Keratinocyte (primary cell): ENCODE measurements at regions not wholly inside any gene's neighbourhood (a gene's known extent, or its start where the extent isn't known, plus 50 kb on each side); places are given as distances from the start of the nearest gene placed in this dataset.

Experiments
- DNase-seq: peaks from one replicate; pipeline ENCODE4 v3.0.0-alpha.2; 2011; ENCODE audit warnings: low read depth, missing footprints, low spot score
- FAIRE-seq: peaks from 2 replicates; lab custom pipeline; 2011; peaks lifted over from hg19 to GRCh38; lab: Jason Lieb, UNC
- H2AFZ ChIP-seq: 2 replicates; pipeline ENCODE4 v1.6.0; 2012; ENCODE audit warnings: low read length, control low read depth, inconsistent platforms; ENCODE audit not compliant: control insufficient read depth
- H3K27ac ChIP-seq: 2 replicates; pipeline ENCODE4 v1.5.1; 2011; ENCODE audit warnings: low read length; ENCODE audit not compliant: control insufficient read depth, insufficient read depth
- H3K27me3 ChIP-seq: 3 replicates; pipeline ENCODE4 v1.6.0; 2011; ENCODE audit warnings: low read length; ENCODE audit not compliant: control insufficient read depth, insufficient read depth; ENCODE audit errors: extremely low read depth
- H3K36me3 ChIP-seq, 2 experiments: 2 replicates in 1 of 2; 3 replicates in 1 of 2; pipeline ENCODE4 v1.5.1; 2011; ENCODE audit warnings: low read length in 2 of 2, mild to moderate bottlenecking in 1 of 2; ENCODE audit not compliant: control insufficient read depth in 2 of 2, insufficient read depth in 2 of 2; ENCODE audit errors: extremely low read depth in 1 of 2
- H3K4me1 ChIP-seq: 3 replicates; pipeline ENCODE4 v1.5.1; 2011; ENCODE audit warnings: low read length; ENCODE audit not compliant: control insufficient read depth, insufficient read depth; ENCODE audit errors: extremely low read depth
- H3K4me2 ChIP-seq: 3 replicates; pipeline ENCODE4 v1.6.0; 2011; ENCODE audit warnings: low read depth, low read length; ENCODE audit not compliant: control insufficient read depth, insufficient read depth; ENCODE audit errors: extremely low read depth
- H3K4me3 ChIP-seq, 3 experiments: fragments of 200-600 bp in 1 of 3; sonication (generic) in 1 of 3; 2 replicates in 2 of 3; 3 replicates in 1 of 3; pipeline ENCODE4 v1.5.1; 2011 to 2016; ENCODE audit warnings: low read length in 3 of 3, mild to moderate bottlenecking in 3 of 3, control low read depth in 2 of 3, inconsistent platforms in 1 of 3, low read depth in 1 of 3, mixed read lengths in 1 of 3, mixed run types in 1 of 3, moderate library complexity in 1 of 3; ENCODE audit not compliant: control insufficient read depth in 2 of 3, insufficient read depth in 2 of 3; ENCODE audit errors: extremely low read depth in 1 of 3
- H3K79me2 ChIP-seq: 2 replicates; pipeline ENCODE4 v1.6.0; 2012; ENCODE audit warnings: low read length; ENCODE audit not compliant: control insufficient read depth, insufficient read depth
- H3K9ac ChIP-seq: 3 replicates; pipeline ENCODE4 v1.6.0; 2011; ENCODE audit warnings: low read length; ENCODE audit not compliant: control insufficient read depth, insufficient read depth; ENCODE audit errors: extremely low read depth
- H3K9me1 ChIP-seq: 3 replicates; pipeline ENCODE4 v1.6.0; 2011; ENCODE audit warnings: low read length; ENCODE audit not compliant: control insufficient read depth, insufficient read depth; ENCODE audit errors: extremely low read depth
- H3K9me3 ChIP-seq: 2 replicates; pipeline ENCODE4 v1.5.1; 2012; ENCODE audit warnings: low read depth, low read length; ENCODE audit not compliant: control insufficient read depth
- H4K20me1 ChIP-seq: 3 replicates; pipeline ENCODE4 v1.6.0; 2011; ENCODE audit warnings: low read length; ENCODE audit not compliant: control insufficient read depth, insufficient read depth; ENCODE audit errors: extremely low read depth
- CTCF ChIP-seq, 3 experiments: IDR thresholded peaks in 1 of 3; conservative IDR thresholded peaks in 1 of 3; optimal IDR thresholded peaks in 1 of 3; 2 replicates in 2 of 3; 3 replicates in 1 of 3; pipeline versions ENCODE3 to v1.5.1; 2011; ENCODE audit warnings: low read length in 3 of 3, mild to moderate bottlenecking in 3 of 3, moderate library complexity in 2 of 3, control low read depth in 1 of 3, inconsistent platforms in 1 of 3; ENCODE audit not compliant: insufficient read depth in 2 of 3; ENCODE audit errors: extremely low read depth in 1 of 3
- EZH2 ChIP-seq: IDR thresholded peaks from one replicate; pipeline ENCODE4 v1.6.1; 2012; ENCODE audit warnings: inconsistent platforms, mild to moderate bottlenecking, low read length, moderate library complexity
- dilution Hi-C: fragments of 300-500 bp; cut with MboI; formaldehyde crosslinking; loops from one replicate; pipeline ENCODE4 v1.7.0; 2020; ENCODE audit warnings: low sequenced_read_pairs; ENCODE audit not compliant: extremely low pct_ligation_motif_present

DNA sequence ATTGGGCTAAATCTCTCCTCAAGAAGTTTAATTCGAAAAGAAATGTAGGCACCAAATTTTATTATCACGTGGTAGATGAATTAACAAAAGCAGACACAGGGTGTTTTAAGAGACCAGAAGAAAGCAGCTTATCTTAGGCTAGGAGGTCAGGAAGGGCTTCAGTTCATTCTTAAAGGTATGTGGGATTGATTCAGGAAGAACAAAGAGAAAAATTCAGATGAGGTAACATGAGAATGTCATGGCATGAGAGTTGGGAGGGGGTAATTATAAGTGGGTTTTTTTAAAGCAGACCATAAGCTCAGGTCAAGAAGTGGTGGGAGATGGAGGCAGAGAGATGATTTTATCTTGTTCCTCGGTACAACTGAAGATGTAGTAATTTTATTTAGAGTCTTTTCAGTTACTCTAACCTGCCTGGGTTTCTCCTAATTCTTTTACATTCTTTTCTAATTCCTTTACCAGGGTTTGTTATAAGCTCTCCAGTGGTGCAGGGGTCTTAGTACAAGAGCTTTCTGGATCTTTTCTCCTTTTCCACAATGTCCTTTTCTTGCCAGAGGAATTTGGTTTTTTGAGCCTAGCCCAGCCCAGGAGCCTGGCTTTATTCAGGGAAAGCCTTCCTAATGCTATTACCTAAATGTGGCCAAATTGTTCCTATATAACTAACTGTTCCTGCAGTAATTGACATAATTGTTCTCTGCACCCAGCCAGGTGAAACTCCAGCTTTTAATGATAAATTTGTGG lies 474.1 kb upstream of the BTBD3 start:
- H3K27ac ChIP-seq = no peak overlapping the region
- no peak overlapping the region for H2AFZ ChIP-seq
- TF ChIP-seq CTCF (optimal IDR thresholded peaks at IDR 0.05 in 1 of 3, IDR thresholded peaks at IDR 0.05 in 1 of 3, conservative IDR thresholded peaks at IDR 0.05 in 1 of 3; ENCODE audit: extremely low read depth in 1 of 3, insufficient read depth in 2 of 3, low read length in 3 of 3) (no peak), EZH2 (no peak)
- no peaks in the 10 kb centered on the region for H3K36me3 ChIP-seq
- FAIRE-seq (no peak), DNase-seq (no peak)
- H3K9me3 ChIP-seq = no peaks in the 10 kb centered on the region
- H3K27me3 ChIP-seq = no peaks in the 10 kb centered on the region
- no peaks in the 10 kb centered on the region for H3K9me1 ChIP-seq
- no peak overlapping the region for H3K4me2 ChIP-seq
- peaks cover under 1% of the 10 kb centered on the region for H3K4me1 ChIP-seq
- H3K79me2 ChIP-seq = no peaks in the 10 kb centered on the region
- no peaks in the 10 kb centered on the region for H4K20me1 ChIP-seq
- dilution Hi-C loops = no loop called here
- no peak overlapping the region for H3K4me3 ChIP-seq
- H3K9ac ChIP-seq = no peak overlapping the region

DNA sequence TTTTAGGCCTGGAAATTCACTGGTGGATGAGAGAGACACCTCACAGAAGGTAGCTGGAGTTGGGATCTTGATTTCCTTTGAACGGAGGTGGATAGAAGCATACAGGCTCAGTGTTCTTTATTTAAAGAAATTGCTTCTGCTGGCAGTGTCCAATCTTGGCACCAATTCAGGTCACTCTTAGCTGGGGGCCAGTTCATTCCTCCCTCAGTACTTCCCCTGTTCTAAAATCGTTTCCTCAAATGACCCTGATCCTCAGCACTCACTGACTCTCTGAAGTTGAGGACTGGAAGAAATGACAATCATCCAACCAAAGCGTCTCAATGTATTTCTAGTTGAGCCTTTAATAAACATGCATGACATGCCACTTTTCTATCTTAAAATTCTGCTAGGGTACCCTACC lies 472.5 kb upstream of the BTBD3 start:
- no peaks in the 10 kb centered on the region for H3K79me2 ChIP-seq
- no peaks in the 10 kb centered on the region for H3K9me1 ChIP-seq
- FAIRE-seq (no peak), DNase-seq (no peak)
- no peak overlapping the region for H3K9ac ChIP-seq
- no peaks in the 10 kb centered on the region for H3K27me3 ChIP-seq
- H3K27ac ChIP-seq = no peak overlapping the region
- no peak overlapping the region for H3K4me2 ChIP-seq
- H3K4me1 ChIP-seq = no peaks in the 10 kb centered on the region
- H3K36me3 ChIP-seq = no peaks in the 10 kb centered on the region
- H3K9me3 ChIP-seq = no peaks in the 10 kb centered on the region
- no peak overlapping the region for H2AFZ ChIP-seq
- dilution Hi-C loops = no loop called here
- no peak overlapping the region for H3K4me3 ChIP-seq
- H4K20me1 ChIP-seq = no peaks in the 10 kb centered on the region
- no peak for TF ChIP-seq EZH2
- no peak for TF ChIP-seq CTCF (optimal IDR thresholded peaks at IDR 0.05 in 1 of 3, IDR thresholded peaks at IDR 0.05 in 1 of 3, conservative IDR thresholded peaks at IDR 0.05 in 1 of 3; ENCODE audit: extremely low read depth in 1 of 3, insufficient read depth in 2 of 3, low read length in 3 of 3)
